GM12873 (cell line): ENCODE measurements at regions not wholly inside any gene's neighbourhood (a gene's known extent, or its start where the extent isn't known, plus 50 kb on each side); places are given as distances from the start of the nearest gene placed in this dataset.

Source experiments
- TF ChIP-seq, protein P1 (sequence below): IDR thresholded peaks from 2 replicates; pipeline ENCODE4 v1.5.1; 2012; ENCODE audit warnings: low read depth, mild to moderate bottlenecking, moderate library complexity, low read length, control low read depth; ENCODE audit not compliant: insufficient read depth; ENCODE audit errors: missing control alignments

- TF ChIP-seq, protein P1, sequence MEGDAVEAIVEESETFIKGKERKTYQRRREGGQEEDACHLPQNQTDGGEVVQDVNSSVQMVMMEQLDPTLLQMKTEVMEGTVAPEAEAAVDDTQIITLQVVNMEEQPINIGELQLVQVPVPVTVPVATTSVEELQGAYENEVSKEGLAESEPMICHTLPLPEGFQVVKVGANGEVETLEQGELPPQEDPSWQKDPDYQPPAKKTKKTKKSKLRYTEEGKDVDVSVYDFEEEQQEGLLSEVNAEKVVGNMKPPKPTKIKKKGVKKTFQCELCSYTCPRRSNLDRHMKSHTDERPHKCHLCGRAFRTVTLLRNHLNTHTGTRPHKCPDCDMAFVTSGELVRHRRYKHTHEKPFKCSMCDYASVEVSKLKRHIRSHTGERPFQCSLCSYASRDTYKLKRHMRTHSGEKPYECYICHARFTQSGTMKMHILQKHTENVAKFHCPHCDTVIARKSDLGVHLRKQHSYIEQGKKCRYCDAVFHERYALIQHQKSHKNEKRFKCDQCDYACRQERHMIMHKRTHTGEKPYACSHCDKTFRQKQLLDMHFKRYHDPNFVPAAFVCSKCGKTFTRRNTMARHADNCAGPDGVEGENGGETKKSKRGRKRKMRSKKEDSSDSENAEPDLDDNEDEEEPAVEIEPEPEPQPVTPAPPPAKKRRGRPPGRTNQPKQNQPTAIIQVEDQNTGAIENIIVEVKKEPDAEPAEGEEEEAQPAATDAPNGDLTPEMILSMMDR = no peak
These were observed 112.9 kb upstream of the ATP8B1 start for GRCh38 chr18:57915865-57916582.

DNA sequence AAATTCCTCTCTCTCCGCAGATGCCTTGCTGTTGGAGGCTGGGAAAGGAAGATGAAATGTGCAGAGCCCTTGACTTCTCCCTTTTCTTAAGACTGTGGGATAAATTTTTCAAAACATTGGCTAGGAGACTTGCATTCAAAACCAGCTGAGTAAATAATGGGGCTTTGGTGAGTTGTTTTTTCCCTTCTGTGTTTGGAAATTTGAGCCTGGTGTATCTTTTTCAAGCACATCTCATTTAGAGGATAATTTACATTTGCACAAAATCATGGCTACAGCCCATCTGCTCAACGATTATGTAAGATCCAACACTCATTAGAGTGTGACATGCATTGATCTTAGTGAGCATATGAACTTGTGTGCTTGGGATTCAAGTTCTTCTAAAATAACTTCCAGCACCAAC is 112.1 kb upstream of the ATP8B1 start:
- TF ChIP-seq, protein P1 = no peak

GRCh38 chr18:57913686-57914085 is 110.6 kb upstream of the ATP8B1 start:
- TF ChIP-seq, protein P1 = no peak

- TF ChIP-seq, protein P1 = peak; percentile 78
These were observed 107.7 kb upstream of the ATP8B1 start for GRCh38 chr18:57910817-57911216.

- TF ChIP-seq, protein P1 = no peak
These were observed 107.0 kb upstream of the ATP8B1 start for GRCh38 chr18:57910134-57910533.

DNA sequence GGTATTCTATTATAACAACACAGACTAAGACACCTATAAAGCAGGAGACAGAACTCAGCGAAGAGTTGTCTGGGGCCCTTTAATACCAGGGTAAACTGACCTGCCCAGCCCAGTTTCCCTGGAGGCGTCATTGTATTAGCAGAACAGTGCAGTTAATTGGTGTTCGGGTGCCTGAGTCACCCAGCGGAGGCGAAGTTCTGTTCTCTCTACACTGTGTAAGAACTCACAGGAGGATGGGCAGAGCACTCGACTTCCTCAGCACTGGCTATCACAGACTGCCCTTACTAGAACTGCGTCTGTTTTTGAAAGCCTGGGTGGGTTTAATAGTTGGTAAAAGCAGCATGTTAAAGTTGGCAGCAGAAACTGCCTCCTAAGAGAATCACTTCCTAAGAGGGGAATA is 106.5 kb upstream of the ATP8B1 start:
- TF ChIP-seq, protein P1 = no peak

- TF ChIP-seq, protein P1 = no peak
These were observed 105.0 kb upstream of the ATP8B1 start for GRCh38 chr18:57908092-57908491.
